GM21825 (cell line): ENCODE measurements at regions not wholly inside any gene's neighbourhood (a gene's known extent, or its start where the extent isn't known, plus 50 kb on each side); places are given as distances from the start of the nearest gene placed in this dataset.
A peak's percentile ranks its signal among the peaks of the same experiment; 100 is the strongest.

Experiments
- ATAC-seq: cut with Tn5 transposase; IDR thresholded peaks from one replicate; pipeline ENCODE4 v1.9.1; 2021; ENCODE audit warnings: mild to moderate bottlenecking, moderate library complexity; ENCODE audit not compliant: unreplicated experiment

GRCh38 chr15:37691911-37692310 is 242.5 kb upstream of the TMCO5A start:
- ATAC-seq: no peak

- ATAC-seq: no peak
These were observed 240.5 kb upstream of the TMCO5A start for GRCh38 chr15:37693926-37694325.

GRCh38 chr15:37695719-37696118 is 238.7 kb upstream of the TMCO5A start:
- no peak for ATAC-seq

GRCh38 chr15:37698679-37699078 is 235.8 kb upstream of the TMCO5A start:
- ATAC-seq: no peak

DNA sequence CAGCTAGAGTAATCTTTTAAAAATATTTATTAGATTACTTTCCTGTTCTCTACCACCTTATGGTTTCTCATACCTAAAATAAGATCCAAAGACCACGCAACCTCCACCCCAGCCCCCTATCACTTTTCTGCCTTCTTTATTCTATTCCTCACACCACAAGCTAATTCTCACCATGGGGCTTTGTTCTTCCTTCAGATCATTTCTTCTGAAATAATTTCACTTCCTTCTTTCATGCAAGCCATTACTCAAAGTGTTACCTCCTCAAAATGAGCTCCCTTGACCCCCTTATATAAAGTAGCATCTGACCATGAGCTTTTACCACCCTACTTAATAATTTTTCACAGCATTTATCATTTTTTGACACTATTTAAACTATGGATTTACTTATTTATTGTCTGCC is 233.2 kb upstream of the TMCO5A start:
- no peak for ATAC-seq

DNA sequence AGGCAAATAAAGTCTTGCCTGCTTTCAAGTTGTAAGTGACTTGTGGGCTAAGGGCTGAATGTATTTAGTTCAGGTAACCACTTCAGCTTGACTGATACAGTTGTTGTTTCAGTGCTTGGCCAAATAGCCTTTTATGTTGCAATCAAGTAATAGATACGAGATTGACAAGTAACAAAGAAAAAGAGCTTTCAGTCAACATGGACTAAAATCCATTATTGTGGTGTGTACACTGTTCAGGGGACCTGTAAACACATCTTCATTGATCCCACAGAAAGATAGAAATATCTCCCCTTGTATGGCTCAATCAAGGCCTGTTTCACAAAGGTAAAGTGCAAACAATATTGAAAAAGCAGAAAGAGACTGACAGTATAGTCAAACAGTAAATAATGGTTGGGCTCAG is 224.8 kb upstream of the TMCO5A start:
- no peak for ATAC-seq

DNA sequence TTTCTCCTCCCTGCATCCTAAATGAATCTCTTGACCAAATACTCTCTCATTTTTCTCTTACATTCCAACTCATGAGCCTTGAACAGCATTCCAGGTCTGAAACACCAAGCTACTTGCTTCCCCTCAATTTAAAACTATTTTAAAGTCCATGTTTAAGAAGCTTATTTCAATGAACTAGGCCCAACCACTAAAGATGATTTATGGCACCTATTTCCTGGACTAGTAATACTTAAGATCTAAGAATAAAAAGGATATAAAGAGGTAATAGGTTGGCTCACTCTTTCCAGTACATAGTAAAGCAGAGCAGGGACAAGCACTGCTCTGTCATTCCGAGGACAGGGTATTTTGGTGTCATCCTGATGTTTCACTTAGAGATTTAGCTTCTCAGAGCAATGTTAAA is 219.3 kb upstream of the TMCO5A start:
- no peak for ATAC-seq

DNA sequence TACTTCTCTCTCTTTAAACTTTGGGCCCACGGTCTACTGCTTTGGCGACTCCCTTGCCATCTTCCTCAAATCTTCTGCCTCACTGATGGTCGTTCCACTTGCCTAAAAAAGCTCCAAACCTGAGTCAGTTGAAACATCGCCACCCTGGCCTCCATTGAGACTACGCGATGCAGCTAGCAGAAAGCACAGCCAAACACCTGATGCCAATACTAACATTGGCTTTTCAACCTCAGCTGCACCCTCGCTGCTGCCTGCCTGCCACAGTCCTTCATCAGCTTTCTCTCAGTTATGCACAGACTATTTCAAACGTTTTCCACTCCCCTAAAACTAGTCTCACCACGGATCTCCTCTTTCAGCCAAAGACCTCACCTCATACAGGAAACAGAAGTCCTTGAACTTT is 214.2 kb upstream of the TMCO5A start:
- no peak for ATAC-seq

DNA sequence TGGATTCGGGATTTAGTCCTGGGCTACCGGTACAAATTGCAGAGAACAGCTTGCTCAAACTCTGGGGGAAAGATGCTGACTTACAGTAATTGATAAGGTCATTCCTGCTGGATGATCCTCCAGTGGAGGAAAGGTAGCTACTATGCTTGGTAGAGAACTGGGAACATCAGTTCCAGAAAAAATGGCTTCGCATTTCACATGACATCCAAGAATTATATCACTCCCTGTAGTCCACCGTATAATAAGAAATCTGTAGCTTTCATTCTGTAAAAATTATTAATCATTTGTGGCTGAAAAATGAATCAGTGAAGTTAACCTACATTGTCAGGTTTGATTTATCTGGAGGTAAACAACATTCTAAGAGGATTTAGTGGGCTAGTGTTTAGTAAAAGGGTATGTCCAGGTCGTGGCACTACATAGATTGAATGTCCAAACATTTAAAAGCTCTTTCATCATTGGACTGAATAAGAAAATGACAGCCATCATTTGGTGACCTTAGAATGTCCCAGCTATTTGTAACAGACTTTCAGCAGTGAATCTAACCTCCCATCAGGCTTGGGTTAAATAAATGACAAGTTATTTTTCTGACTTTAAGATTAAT is 203.2 kb upstream of the TMCO5A start:
- ATAC-seq: no peak

DNA sequence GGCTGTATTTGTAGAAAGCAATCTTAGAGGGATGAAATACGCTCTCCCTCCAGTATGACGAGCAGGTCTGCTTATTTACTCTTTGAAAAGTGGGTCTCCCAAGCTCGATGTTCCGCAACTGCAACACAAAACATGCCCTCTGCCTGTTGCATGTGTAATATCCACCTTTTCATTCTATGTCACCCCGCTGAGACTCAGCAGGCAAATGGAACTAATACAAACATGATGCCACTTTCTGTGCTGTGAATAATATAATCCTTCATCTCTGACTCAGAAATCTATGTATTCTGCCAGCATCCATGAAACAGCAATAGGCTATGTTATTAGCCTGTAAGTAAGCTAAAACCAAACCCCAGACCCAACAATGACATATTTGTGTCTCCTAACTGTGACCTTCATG is 200.8 kb upstream of the TMCO5A start:
- no peak for ATAC-seq

DNA sequence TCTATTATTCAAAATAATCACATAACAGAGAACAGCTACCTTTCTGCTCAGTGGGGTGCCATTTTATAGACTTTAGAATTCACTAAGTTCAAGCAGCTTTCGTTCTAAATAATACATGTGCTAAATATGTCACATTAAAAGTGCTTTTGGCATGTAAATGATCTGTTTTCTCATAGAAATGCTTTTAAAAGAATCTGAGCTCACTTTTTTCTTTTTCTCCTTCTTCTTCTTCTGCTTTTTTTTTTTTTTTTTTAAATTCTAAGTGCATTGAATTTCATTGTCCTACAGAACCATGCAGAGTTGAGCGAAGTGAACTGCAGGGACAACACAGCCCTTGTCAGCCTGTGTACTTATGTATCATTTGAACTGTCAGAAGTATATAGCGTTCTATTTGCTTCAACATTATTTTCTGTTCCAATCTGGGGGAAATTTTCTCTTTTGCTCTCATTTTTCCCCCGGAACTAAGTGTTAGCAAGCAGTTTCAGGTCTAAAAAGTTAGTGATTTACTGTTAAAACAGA is 193.8 kb upstream of the TMCO5A start:
- no peak for ATAC-seq

DNA sequence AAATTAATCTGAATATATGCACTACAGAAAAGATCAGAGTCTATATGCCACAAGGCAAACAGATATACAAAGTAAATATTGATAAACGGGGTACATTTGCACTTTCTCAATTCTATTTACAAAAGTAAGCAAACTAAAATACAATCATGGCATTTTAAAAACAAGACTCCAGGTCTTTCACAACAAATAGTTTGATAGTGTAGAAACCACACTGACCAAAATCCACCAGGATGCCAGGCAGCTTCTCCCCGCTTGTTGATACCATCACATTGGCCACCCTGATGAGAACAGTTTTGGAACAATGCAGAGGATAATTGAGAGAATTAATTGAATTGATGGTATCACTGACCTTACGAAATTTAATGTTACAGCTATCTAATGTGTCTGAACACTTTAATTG is 190.6 kb upstream of the TMCO5A start:
- ATAC-seq: no peak

- ATAC-seq: no peak
These were observed 189.9 kb upstream of the TMCO5A start for GRCh38 chr15:37744521-37744920.

- no peak for ATAC-seq
These were observed 183.0 kb upstream of the TMCO5A start for GRCh38 chr15:37751401-37751800.

DNA sequence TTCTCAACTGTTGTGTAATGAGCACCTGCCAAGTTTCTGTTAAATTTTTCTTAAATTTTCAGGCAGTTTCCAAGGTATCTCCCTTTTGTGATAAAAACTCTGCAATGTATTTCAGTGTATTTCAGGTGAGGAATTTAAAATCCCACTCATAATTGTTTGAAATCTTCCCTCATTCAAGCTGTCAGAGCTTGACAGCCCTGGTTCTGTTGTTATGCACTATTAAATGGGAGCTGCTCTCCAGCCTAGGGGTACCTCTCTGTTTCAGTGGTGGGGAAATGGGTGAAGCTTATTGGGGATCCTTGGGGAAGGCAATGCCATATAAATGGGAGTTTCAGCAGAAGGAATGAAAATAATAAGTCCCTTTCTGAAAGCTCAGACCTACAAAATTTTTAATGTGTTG is 178.0 kb upstream of the TMCO5A start:
- ATAC-seq: no peak

GRCh38 chr15:37758412-37758811 is 176.0 kb upstream of the TMCO5A start:
- ATAC-seq: no peak

- peak; percentile 84 for ATAC-seq
These were observed 169.7 kb upstream of the TMCO5A start for GRCh38 chr15:37764733-37765191.

GRCh38 chr15:37765786-37766185 is 168.7 kb upstream of the TMCO5A start:
- no peak for ATAC-seq

- no peak for ATAC-seq
These were observed 166.5 kb upstream of the TMCO5A start for GRCh38 chr15:37767841-37768455.

GRCh38 chr15:37771465-37771864 is 163.0 kb upstream of the TMCO5A start:
- ATAC-seq: no peak

DNA sequence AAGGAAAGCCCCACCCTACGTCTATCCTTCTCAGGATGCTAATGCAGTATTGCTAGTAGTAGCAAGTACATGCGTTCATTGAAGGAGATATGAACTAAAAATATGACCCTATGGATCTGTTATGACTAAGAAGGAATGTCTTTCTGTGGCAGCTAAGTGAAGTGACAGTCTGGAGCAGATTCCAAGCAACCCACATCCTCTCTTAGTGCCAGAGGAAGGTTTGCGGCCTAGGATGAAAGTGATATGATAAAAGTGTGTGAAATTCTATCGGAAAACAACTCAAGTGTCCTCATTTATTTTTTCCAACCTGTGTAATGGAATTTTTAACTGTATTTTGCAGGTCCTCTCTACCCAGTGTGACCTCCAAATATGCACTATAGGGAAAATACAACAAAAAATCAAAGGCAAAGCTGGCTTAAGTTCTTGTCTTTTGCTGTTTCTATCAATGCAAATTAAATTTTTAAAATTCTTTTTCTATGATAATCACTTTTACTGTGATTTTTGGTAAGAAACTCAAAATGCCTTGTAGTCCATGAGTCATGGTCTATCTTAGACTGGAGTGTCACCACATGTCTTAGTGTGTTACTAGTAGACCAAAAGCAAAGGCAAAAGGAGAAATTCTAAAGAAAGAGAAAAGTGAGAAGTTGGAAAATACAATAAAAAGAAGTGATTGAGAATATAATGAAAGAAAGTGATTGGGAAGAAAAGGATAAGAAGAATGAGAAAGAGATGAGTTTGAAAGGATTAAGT is 161.2 kb upstream of the TMCO5A start:
- no peak for ATAC-seq

DNA sequence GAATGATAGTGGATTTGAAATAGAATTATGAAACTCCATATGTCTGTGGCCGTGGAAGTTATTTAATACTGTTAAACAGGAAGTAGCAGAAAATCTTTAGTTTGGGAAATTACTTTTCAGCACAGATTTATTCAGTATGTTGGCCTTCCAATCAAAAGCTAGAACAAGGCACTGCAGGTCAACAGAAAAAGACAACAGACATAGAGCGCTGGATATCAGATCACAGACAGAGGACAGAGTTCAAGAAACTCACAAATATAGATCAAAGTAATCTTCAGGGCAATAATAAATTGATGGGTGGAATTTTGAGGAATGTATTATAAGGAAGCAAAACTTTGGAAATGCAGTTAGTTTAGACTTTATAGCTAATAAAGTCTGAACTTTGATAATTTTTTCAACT is 159.5 kb upstream of the TMCO5A start:
- no peak for ATAC-seq
